Stimulated activated naive B cell treated with anti-CD40 and anti-IgM and Interleukin-4, amounts not matched to agents 10 μg/mL and 1 μg/mL and 100 μg/mL, for 72 hours (primary cell): ENCODE measurements at regions not wholly inside any gene's neighbourhood (a gene's known extent, or its start where the extent isn't known, plus 50 kb on each side); places are given as distances from the start of the nearest gene placed in this dataset.

Experiments
- ATAC-seq, 2 donors: fragments of 150-1000 bp; cut with Tn5 transposase; replicated peaks; 2 replicates each; pipeline ENCODE4 v1.10.0; 2021; ENCODE audit warnings: moderate library complexity in 1 of 2
- DNase-seq: peaks from one replicate; pipeline ENCODE4 v3.0.0; 2021
- H3K27ac Mint-ChIP-seq: one replicate; pipeline ENCODE4 v1.8.0; 2022; ENCODE audit warnings: mild to moderate bottlenecking, mixed read lengths
- H3K27me3 Mint-ChIP-seq, 2 donors: one replicate each; pipeline ENCODE4 v1.8.0; 2022; ENCODE audit warnings: mixed read lengths in 2 of 2
- H3K36me3 Mint-ChIP-seq, 2 donors: one replicate each; pipeline ENCODE4 v1.8.0; 2022; ENCODE audit warnings: mixed read lengths in 2 of 2, mild to moderate bottlenecking in 1 of 2
- H3K4me1 Mint-ChIP-seq, 2 donors: one replicate each; pipeline ENCODE4 v1.8.0; 2022; ENCODE audit warnings: mixed read lengths in 2 of 2, mild to moderate bottlenecking in 1 of 2
- H3K4me3 Mint-ChIP-seq, 2 donors: one replicate each; pipeline ENCODE4 v1.8.0; 2022; ENCODE audit warnings: mild to moderate bottlenecking in 2 of 2, mixed read lengths in 2 of 2, moderate library complexity in 1 of 2
- H3K9me3 Mint-ChIP-seq, 2 donors: one replicate each; pipeline ENCODE4 v1.8.0; 2022; ENCODE audit warnings: mixed read lengths in 2 of 2, mild to moderate bottlenecking in 1 of 2

GRCh38 chr2:198698230-198698629 is 759.5 kb downstream of the SATB2 start:
- Mint-ChIP-seq H3K9me3 (peaks cover 0 to 1% of the 10 kb centered on the region in 2 donors), H3K4me1 (peaks cover 0 to 6% of the 10 kb centered on the region in 2 donors), H3K27me3 (no peaks in the 10 kb centered on the region), H3K27ac (no peak overlapping the region), H3K36me3 (no peaks in the 10 kb centered on the region), H3K4me3 (no peak overlapping the region)
- ATAC-seq: peak; percentile 34 to 46
- DNase-seq: no peak

GRCh38 chr2:198697794-198698193 is 759.9 kb downstream of the SATB2 start:
- H3K4me1 Mint-ChIP-seq: peaks cover 0 to 6% of the 10 kb centered on the region in 2 donors
- ATAC-seq (no peak), DNase-seq (no peak)
- H3K27me3 Mint-ChIP-seq: no peaks in the 10 kb centered on the region
- no peak overlapping the region for H3K4me3 Mint-ChIP-seq
- H3K27ac Mint-ChIP-seq: no peak overlapping the region
- H3K9me3 Mint-ChIP-seq: peaks cover 0 to 1% of the 10 kb centered on the region in 2 donors
- no peaks in the 10 kb centered on the region for H3K36me3 Mint-ChIP-seq

GRCh38 chr2:198697218-198697617 is 760.5 kb downstream of the SATB2 start:
- no peak for ATAC-seq
- no peak overlapping the region for H3K4me3 Mint-ChIP-seq
- H3K4me1 Mint-ChIP-seq: peaks cover 0 to 6% of the 10 kb centered on the region in 2 donors
- no peak for DNase-seq
- no peaks in the 10 kb centered on the region for H3K27me3 Mint-ChIP-seq
- no peak overlapping the region for H3K27ac Mint-ChIP-seq
- peaks cover 0 to 1% of the 10 kb centered on the region in 2 donors for H3K9me3 Mint-ChIP-seq
- H3K36me3 Mint-ChIP-seq: no peaks in the 10 kb centered on the region

- no peak overlapping the region for H3K4me3 Mint-ChIP-seq
- H3K27me3 Mint-ChIP-seq: no peaks in the 10 kb centered on the region
- ATAC-seq (no peak), DNase-seq (no peak)
- peaks cover 0 to 6% of the 10 kb centered on the region in 2 donors for H3K4me1 Mint-ChIP-seq
- H3K9me3 Mint-ChIP-seq: peaks cover 0 to 1% of the 10 kb centered on the region in 2 donors
- no peaks in the 10 kb centered on the region for H3K36me3 Mint-ChIP-seq
- H3K27ac Mint-ChIP-seq: no peak overlapping the region
These were observed 761.9 kb downstream of the SATB2 start for GRCh38 chr2:198695879-198696278.

GRCh38 chr2:198692907-198693510 is 764.7 kb downstream of the SATB2 start:
- H3K36me3 Mint-ChIP-seq: no peaks in the 10 kb centered on the region
- ATAC-seq: no peak

GRCh38 chr2:198691236-198691635 is 766.5 kb downstream of the SATB2 start:
- H3K36me3 Mint-ChIP-seq: no peaks in the 10 kb centered on the region
- no peaks in the 10 kb centered on the region for H3K4me1 Mint-ChIP-seq
- DNase-seq (no peak), ATAC-seq (no peak)
- H3K9me3 Mint-ChIP-seq: peaks cover 7 to 10% of the 10 kb centered on the region in 2 donors
- H3K27ac Mint-ChIP-seq: no peak overlapping the region
- H3K27me3 Mint-ChIP-seq: no peaks in the 10 kb centered on the region
- H3K4me3 Mint-ChIP-seq: no peak overlapping the region

More at GRCh38 chr2:198692907-198693510, 764.7 kb downstream of the SATB2 start:
- peaks cover 5 to 6% of the 10 kb centered on the region in 2 donors for H3K9me3 Mint-ChIP-seq
- no peaks in the 10 kb centered on the region for H3K27me3 Mint-ChIP-seq
- no peak overlapping the region for H3K27ac Mint-ChIP-seq
- H3K4me1 Mint-ChIP-seq: peaks cover 0 to under 1% of the 10 kb centered on the region in 2 donors
- no peak overlapping the region for H3K4me3 Mint-ChIP-seq
- DNase-seq: no peak

- no peak for ATAC-seq
- no peak overlapping the region for H3K27ac Mint-ChIP-seq
- H3K36me3 Mint-ChIP-seq: no peaks in the 10 kb centered on the region
- no peaks in the 10 kb centered on the region for H3K9me3 Mint-ChIP-seq
- no peak overlapping the region for H3K4me3 Mint-ChIP-seq
- no peaks in the 10 kb centered on the region for H3K27me3 Mint-ChIP-seq
- no peaks in the 10 kb centered on the region for H3K4me1 Mint-ChIP-seq
- no peak for DNase-seq
These were observed 793.4 kb downstream of the SATB2 start for GRCh38 chr2:198664321-198664720.

GRCh38 chr2:198662905-198663304 is 794.8 kb downstream of the SATB2 start:
- Mint-ChIP-seq H3K4me3 (no peak overlapping the region), H3K27me3 (no peaks in the 10 kb centered on the region), H3K36me3 (no peaks in the 10 kb centered on the region), H3K4me1 (no peaks in the 10 kb centered on the region), H3K9me3 (no peaks in the 10 kb centered on the region), H3K27ac (no peak overlapping the region)
- DNase-seq (no peak), ATAC-seq (no peak)

- no peaks in the 10 kb centered on the region for H3K27me3 Mint-ChIP-seq
- H3K27ac Mint-ChIP-seq: no peak overlapping the region
- no peaks in the 10 kb centered on the region for H3K36me3 Mint-ChIP-seq
- no peaks in the 10 kb centered on the region for H3K4me1 Mint-ChIP-seq
- DNase-seq: no peak
- no peak for ATAC-seq
- H3K4me3 Mint-ChIP-seq: no peak overlapping the region
- no peaks in the 10 kb centered on the region for H3K9me3 Mint-ChIP-seq
These were observed 797.2 kb downstream of the SATB2 start for GRCh38 chr2:198660501-198660900.

- no peaks in the 10 kb centered on the region for H3K27me3 Mint-ChIP-seq
- H3K36me3 Mint-ChIP-seq: no peaks in the 10 kb centered on the region
- H3K27ac Mint-ChIP-seq: no peak overlapping the region
- no peaks in the 10 kb centered on the region for H3K4me1 Mint-ChIP-seq
- no peak overlapping the region for H3K4me3 Mint-ChIP-seq
- DNase-seq (no peak), ATAC-seq (no peak)
- no peaks in the 10 kb centered on the region for H3K9me3 Mint-ChIP-seq
These were observed 798.5 kb downstream of the SATB2 start for GRCh38 chr2:198659096-198659870.

GRCh38 chr2:198657512-198658121 is 800.1 kb downstream of the SATB2 start:
- H3K4me3 Mint-ChIP-seq: no peak overlapping the region
- H3K27ac Mint-ChIP-seq: no peak overlapping the region
- no peak for DNase-seq
- H3K4me1 Mint-ChIP-seq: no peaks in the 10 kb centered on the region
- ATAC-seq: no peak
- no peaks in the 10 kb centered on the region for H3K36me3 Mint-ChIP-seq
- no peaks in the 10 kb centered on the region for H3K9me3 Mint-ChIP-seq
- H3K27me3 Mint-ChIP-seq: no peaks in the 10 kb centered on the region

GRCh38 chr2:198656869-198657268 is 800.9 kb downstream of the SATB2 start:
- Mint-ChIP-seq H3K4me1 (no peaks in the 10 kb centered on the region), H3K36me3 (no peaks in the 10 kb centered on the region), H3K9me3 (no peaks in the 10 kb centered on the region), H3K27ac (no peak overlapping the region), H3K27me3 (no peaks in the 10 kb centered on the region), H3K4me3 (no peak overlapping the region)
- DNase-seq: no peak
- ATAC-seq: no peak

- H3K36me3 Mint-ChIP-seq: no peaks in the 10 kb centered on the region
- DNase-seq (no peak), ATAC-seq (no peak)
- no peaks in the 10 kb centered on the region for H3K27me3 Mint-ChIP-seq
- H3K4me3 Mint-ChIP-seq: no peak overlapping the region
- no peaks in the 10 kb centered on the region for H3K9me3 Mint-ChIP-seq
- no peaks in the 10 kb centered on the region for H3K4me1 Mint-ChIP-seq
- H3K27ac Mint-ChIP-seq: no peak overlapping the region
These were observed 803.1 kb downstream of the SATB2 start for GRCh38 chr2:198654646-198655045.

- H3K27me3 Mint-ChIP-seq: no peaks in the 10 kb centered on the region
- H3K9me3 Mint-ChIP-seq: no peaks in the 10 kb centered on the region
- no peak overlapping the region for H3K27ac Mint-ChIP-seq
- DNase-seq: no peak
- no peaks in the 10 kb centered on the region for H3K4me1 Mint-ChIP-seq
- H3K4me3 Mint-ChIP-seq: no peak overlapping the region
- H3K36me3 Mint-ChIP-seq: no peaks in the 10 kb centered on the region
- no peak for ATAC-seq
These were observed 804.4 kb downstream of the SATB2 start for GRCh38 chr2:198653311-198653710.

GRCh38 chr2:198652461-198652860 is 805.3 kb downstream of the SATB2 start:
- no peak overlapping the region for H3K4me3 Mint-ChIP-seq
- DNase-seq: no peak
- no peaks in the 10 kb centered on the region for H3K4me1 Mint-ChIP-seq
- no peaks in the 10 kb centered on the region for H3K27me3 Mint-ChIP-seq
- no peaks in the 10 kb centered on the region for H3K9me3 Mint-ChIP-seq
- no peak overlapping the region for H3K27ac Mint-ChIP-seq
- no peaks in the 10 kb centered on the region for H3K36me3 Mint-ChIP-seq
- ATAC-seq: no peak
